ENCODE measurements at regions not wholly inside any gene's neighbourhood (a gene's known extent, or its start where the extent isn't known, plus 50 kb on each side); places are given as distances from the start of the nearest gene placed in this dataset.

DNA sequence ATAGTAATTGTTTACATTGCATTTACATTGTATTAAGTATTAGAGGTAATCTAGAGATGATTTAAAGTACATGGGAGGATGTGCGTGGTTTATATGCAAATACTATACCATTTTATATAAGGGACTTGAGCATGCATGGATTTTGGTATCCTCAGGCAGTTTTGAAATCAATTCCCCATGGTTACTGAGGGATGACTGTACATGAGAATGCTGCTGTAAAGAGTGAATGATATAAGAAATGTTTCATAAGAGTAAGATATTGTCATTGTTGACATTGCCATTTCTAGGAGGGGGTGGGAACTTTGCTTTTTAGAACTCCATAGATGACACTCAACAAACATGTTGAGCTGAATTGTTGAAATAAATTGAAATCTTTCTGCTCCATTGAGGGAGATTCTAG is 185.0 kb downstream of the SEMA6A start:
- Histone ChIP-seq H3K27me3 (ENCODE audit: control insufficient read depth, insufficient read depth, low read length) (no peaks in the 10 kb centered on the region), H3K4me3 (ENCODE audit: low read depth, low read length) (no peak overlapping the region), H3K36me3 (ENCODE audit: control insufficient read depth, insufficient read depth, low read length) (no peaks in the 10 kb centered on the region)
- no peak for TF ChIP-seq CTCF (IDR thresholded peaks at IDR 0.05; ENCODE audit: insufficient read depth, low read length, poor library complexity, severe bottlenecking)
- no peak for DNase-seq (ENCODE audit: low read depth)

DNA sequence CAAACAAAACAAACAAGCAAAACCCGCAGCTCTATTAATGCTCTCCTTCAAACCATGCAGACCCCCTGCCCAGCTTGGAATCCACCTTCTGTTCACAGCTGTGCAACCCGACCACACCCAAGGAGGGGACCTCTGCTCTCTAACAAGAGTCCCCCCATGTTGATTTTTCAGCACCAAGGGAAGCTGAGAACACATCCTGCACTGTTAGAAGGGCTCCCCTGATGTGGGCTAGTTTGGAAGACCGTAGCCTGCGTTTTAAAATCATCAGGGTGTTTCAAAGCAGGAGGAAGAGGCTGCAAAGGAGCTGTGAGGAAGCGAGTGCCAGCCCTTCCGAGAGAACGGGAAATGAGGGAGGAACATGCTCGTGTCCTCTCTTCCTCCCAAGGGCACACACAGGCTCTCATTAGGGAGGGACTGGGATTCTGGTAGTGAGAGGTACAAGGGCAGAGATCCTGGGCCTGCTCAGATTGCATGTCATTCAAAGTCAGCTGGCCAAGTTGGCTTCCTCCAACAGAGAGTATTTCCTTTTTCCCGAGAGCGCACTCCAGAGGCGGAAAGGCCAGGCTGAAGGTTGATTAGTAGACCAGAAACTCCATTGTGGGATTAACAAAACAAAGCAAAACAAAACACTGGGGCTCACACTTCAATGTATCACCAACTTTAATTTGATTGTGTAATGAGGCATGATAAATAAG is 185.9 kb downstream of the SEMA6A start:
- no peaks in the 10 kb centered on the region for H3K36me3 ChIP-seq (ENCODE audit: control insufficient read depth, insufficient read depth, low read length)
- TF ChIP-seq CTCF (IDR thresholded peaks at IDR 0.05; ENCODE audit: insufficient read depth, low read length, poor library complexity, severe bottlenecking) = peak; percentile 16
- H3K27me3 ChIP-seq (ENCODE audit: control insufficient read depth, insufficient read depth, low read length) = no peaks in the 10 kb centered on the region
- no peak overlapping the region for H3K4me3 ChIP-seq (ENCODE audit: low read depth, low read length)
- no peak for DNase-seq (ENCODE audit: low read depth)

- Histone ChIP-seq H3K4me3 (ENCODE audit: low read depth, low read length) (no peak overlapping the region), H3K27me3 (ENCODE audit: control insufficient read depth, insufficient read depth, low read length) (no peaks in the 10 kb centered on the region), H3K36me3 (ENCODE audit: control insufficient read depth, insufficient read depth, low read length) (no peaks in the 10 kb centered on the region)
- TF ChIP-seq CTCF (IDR thresholded peaks at IDR 0.05; ENCODE audit: insufficient read depth, low read length, poor library complexity, severe bottlenecking) = no peak
- DNase-seq (ENCODE audit: low read depth) = no peak
Measured at GRCh38 chr5:116387738-116388137, 186.9 kb downstream of the SEMA6A start.

- Histone ChIP-seq H3K27me3 (ENCODE audit: control insufficient read depth, insufficient read depth, low read length) (no peaks in the 10 kb centered on the region), H3K4me3 (ENCODE audit: low read depth, low read length) (no peak overlapping the region), H3K36me3 (ENCODE audit: control insufficient read depth, insufficient read depth, low read length) (no peaks in the 10 kb centered on the region)
- DNase-seq (ENCODE audit: low read depth) = no peak
- TF ChIP-seq CTCF (IDR thresholded peaks at IDR 0.05; ENCODE audit: insufficient read depth, low read length, poor library complexity, severe bottlenecking) = no peak
Measured at GRCh38 chr5:116386633-116387032, 188.0 kb downstream of the SEMA6A start.

GRCh38 chr5:116382874-116383266 is 191.8 kb downstream of the SEMA6A start:
- TF ChIP-seq CTCF (IDR thresholded peaks at IDR 0.05; ENCODE audit: insufficient read depth, low read length, poor library complexity, severe bottlenecking) = no peak
- no peak for DNase-seq (ENCODE audit: low read depth)
- H3K4me3 ChIP-seq (ENCODE audit: low read depth, low read length) = no peak overlapping the region
- H3K36me3 ChIP-seq (ENCODE audit: control insufficient read depth, insufficient read depth, low read length) = no peaks in the 10 kb centered on the region
- no peaks in the 10 kb centered on the region for H3K27me3 ChIP-seq (ENCODE audit: control insufficient read depth, insufficient read depth, low read length)

Data from kidney epithelial cell (primary cell).